ENCODE measurements at regions not wholly inside any gene's neighbourhood (a gene's known extent, or its start where the extent isn't known, plus 50 kb on each side); places are given as distances from the start of the nearest gene placed in this dataset.

DNA sequence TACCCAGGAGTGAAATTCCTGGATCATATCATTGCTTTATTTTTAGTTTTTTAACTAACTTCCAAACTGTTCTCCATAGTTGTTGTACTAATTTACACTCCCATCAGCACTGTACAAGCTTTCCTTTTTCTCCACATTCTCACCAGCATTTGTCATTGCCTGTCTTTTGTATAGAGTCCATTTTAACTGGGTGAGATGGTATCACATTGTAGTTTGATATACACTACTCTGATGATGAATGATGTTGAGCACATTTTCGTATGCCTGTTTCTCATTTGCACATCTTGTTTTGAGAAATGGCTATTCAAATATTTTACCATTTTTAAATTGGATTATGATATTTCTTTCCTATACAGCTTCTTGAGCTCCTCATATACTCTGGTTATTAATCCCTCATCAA lies 1586.6 kb downstream of the SI start:
- TF ChIP-seq, protein P1, sequence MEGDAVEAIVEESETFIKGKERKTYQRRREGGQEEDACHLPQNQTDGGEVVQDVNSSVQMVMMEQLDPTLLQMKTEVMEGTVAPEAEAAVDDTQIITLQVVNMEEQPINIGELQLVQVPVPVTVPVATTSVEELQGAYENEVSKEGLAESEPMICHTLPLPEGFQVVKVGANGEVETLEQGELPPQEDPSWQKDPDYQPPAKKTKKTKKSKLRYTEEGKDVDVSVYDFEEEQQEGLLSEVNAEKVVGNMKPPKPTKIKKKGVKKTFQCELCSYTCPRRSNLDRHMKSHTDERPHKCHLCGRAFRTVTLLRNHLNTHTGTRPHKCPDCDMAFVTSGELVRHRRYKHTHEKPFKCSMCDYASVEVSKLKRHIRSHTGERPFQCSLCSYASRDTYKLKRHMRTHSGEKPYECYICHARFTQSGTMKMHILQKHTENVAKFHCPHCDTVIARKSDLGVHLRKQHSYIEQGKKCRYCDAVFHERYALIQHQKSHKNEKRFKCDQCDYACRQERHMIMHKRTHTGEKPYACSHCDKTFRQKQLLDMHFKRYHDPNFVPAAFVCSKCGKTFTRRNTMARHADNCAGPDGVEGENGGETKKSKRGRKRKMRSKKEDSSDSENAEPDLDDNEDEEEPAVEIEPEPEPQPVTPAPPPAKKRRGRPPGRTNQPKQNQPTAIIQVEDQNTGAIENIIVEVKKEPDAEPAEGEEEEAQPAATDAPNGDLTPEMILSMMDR (IDR thresholded peaks at IDR 0.05), result no peak
- Mint-ChIP-seq H3K9me3 (no peaks in the 10 kb centered on the region), H3K4me3 (no peak overlapping the region), H3K36me3 (ENCODE audit: low read depth) (no peaks in the 10 kb centered on the region), H3K4me1 (no peaks in the 10 kb centered on the region), H3K27ac (no peak overlapping the region), H3K27me3 (ENCODE audit: low read depth, poor library complexity) (no peaks in the 10 kb centered on the region)
- no peak for DNase-seq

DNA sequence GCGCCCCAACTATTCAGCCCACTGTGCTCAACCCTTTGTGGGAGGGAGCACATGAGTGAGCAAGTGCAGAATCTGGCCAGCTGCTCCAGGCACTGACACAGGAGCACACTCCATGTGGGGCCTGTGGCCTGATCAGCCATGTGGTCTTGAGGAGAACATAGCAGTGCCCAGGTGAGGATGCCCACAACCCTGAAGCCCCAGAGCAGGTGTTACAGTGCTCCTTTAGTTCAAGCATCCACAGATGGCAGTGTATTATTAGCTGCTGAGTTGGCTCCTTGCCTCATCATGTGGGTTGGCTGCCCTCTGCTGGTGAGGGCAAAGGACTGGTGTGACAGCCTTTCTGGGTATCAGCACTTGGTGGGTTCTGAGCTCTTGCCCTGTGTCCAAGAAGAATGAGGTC lies 1588.2 kb downstream of the SI start:
- Mint-ChIP-seq H3K27ac (no peak overlapping the region), H3K9me3 (no peaks in the 10 kb centered on the region), H3K27me3 (ENCODE audit: low read depth, poor library complexity) (no peaks in the 10 kb centered on the region), H3K4me1 (no peaks in the 10 kb centered on the region), H3K36me3 (ENCODE audit: low read depth) (no peaks in the 10 kb centered on the region), H3K4me3 (no peak overlapping the region)
- DNase-seq, result peak; percentile 51
- TF ChIP-seq, protein P1 (IDR thresholded peaks at IDR 0.05), result peak; percentile 39

DNA sequence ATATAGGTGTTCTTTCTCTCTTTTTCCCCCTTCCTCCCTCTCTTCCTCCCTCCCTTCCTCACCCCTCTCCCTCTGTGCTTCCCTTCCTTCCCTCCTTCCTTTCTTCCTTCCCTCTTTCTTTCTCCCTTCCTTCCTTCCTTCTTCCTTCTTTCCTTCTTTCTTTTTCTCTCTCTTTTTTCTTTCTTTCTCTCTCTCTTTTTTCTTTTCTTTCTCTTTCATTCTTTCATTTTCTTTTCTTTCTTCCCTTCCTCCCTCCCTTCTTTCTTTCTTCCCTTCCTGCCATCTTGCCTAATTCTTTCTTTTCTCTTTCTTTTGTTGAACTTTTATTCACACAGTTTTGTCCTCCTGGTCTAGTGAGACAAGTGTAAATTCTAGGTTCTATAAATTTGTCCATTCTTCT lies 1595.6 kb downstream of the SI start:
- Mint-ChIP-seq H3K27ac (no peak overlapping the region), H3K9me3 (no peaks in the 10 kb centered on the region), H3K4me3 (no peak overlapping the region), H3K4me1 (no peaks in the 10 kb centered on the region), H3K27me3 (ENCODE audit: low read depth, poor library complexity) (peaks cover 4% of the 10 kb centered on the region), H3K36me3 (ENCODE audit: low read depth) (no peaks in the 10 kb centered on the region)
- TF ChIP-seq, protein P1 (IDR thresholded peaks at IDR 0.05), result no peak
- no peak for DNase-seq

DNA sequence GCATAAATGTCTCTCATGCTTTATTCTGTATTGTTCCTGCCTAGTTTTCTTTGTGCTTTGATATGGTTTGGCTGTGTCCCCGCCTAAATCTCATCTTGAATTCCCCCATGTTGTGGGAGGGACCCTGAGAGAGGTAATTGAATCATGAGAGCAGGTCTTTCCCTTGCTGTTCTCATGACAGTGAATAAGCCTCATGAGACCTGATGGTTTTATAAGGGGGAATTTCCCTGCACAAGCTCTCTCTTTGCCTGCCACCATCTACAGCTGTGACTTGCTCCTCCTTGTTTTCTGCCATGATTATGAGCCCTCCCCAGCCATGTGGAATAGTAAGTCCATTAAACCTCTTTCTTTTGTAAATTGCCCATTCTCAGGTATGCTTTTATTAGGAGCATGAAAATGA lies 1596.6 kb downstream of the SI start:
- Mint-ChIP-seq H3K4me1 (no peaks in the 10 kb centered on the region), H3K4me3 (no peak overlapping the region), H3K9me3 (no peaks in the 10 kb centered on the region), H3K27me3 (ENCODE audit: low read depth, poor library complexity) (peaks cover 4% of the 10 kb centered on the region), H3K27ac (no peak overlapping the region), H3K36me3 (ENCODE audit: low read depth) (no peaks in the 10 kb centered on the region)
- TF ChIP-seq, protein P1 (IDR thresholded peaks at IDR 0.05), result no peak
- no peak for DNase-seq

DNA sequence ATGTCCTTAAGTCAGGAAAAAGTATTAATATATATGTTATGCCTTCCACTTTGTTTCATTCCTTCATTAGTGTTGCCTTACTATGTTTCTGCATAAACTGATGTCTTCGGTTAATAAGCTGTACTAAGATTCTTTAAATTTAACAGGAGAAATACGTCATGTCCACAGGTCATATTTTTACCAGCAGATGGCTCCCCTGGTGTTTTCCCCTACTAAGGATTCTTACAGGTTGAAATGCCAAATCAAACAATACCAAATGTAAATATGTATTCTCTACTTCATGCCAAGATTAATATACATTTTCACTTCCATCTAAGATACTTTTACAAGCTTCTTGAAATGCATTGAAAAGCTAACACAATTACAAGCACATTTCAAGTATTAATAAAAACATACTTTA lies 1602.1 kb downstream of the SI start:
- Mint-ChIP-seq H3K27ac (no peak overlapping the region), H3K27me3 (ENCODE audit: low read depth, poor library complexity) (peaks cover 4% of the 10 kb centered on the region), H3K36me3 (ENCODE audit: low read depth) (no peaks in the 10 kb centered on the region), H3K9me3 (peaks cover 5% of the 10 kb centered on the region), H3K4me1 (no peaks in the 10 kb centered on the region), H3K4me3 (no peak overlapping the region)
- no peak for DNase-seq
- TF ChIP-seq, protein P1 (IDR thresholded peaks at IDR 0.05), result no peak

DNA sequence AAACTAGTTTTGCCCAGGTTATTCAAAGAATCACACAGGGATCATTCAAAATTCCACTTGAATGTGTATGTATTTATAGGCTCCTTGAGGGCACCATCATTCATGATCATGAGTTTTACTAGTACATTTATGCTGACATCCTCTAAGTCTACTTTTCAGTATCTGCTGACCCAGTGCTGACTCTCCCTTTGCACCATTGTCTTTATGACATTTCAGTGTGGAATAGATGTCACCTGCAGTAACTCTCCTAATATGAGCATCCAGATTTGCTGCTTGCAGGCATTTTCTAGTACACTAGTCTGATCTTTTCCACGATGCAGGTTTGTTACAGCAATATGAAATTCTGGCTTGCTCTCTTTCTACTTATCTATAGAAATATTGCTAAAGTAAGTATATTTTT lies 1603.5 kb downstream of the SI start:
- Mint-ChIP-seq H3K4me3 (no peak overlapping the region), H3K27me3 (ENCODE audit: low read depth, poor library complexity) (no peaks in the 10 kb centered on the region), H3K27ac (no peak overlapping the region), H3K9me3 (peaks cover 5% of the 10 kb centered on the region), H3K36me3 (ENCODE audit: low read depth) (no peaks in the 10 kb centered on the region), H3K4me1 (no peaks in the 10 kb centered on the region)
- no peak for DNase-seq
- TF ChIP-seq, protein P1 (IDR thresholded peaks at IDR 0.05), result no peak

All from nephron progenitor cell (in vitro differentiated cells).